ENCODE measurements at regions not wholly inside any gene's neighbourhood (a gene's known extent, or its start where the extent isn't known, plus 50 kb on each side); places are given as distances from the start of the nearest gene placed in this dataset.

DNA sequence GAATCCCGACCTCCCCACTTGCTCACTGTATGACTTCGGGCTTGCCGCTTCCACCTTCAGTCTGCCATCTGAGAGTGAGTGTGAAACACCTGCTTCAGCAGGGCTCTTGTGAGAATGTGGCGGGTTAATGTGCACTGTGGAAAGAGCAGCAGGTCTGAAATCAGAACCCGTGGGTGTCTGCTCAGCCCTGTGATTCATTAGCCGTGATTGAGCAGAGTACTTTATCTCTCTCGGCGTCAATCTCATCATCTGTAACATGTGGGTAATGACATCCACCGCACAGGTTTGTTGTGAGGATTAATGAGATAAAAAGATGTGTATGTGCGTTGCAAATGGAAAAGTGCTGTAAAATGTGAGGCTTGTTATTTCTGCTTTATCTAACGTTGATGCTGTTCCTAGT is 128.6 kb downstream of the LRATD1 start:
- H3K4me3 ChIP-seq, result no peak overlapping the region
- intact Hi-C loops (cut with DNase I; ENCODE audit: low total_unique reads), result no loop called here
- TF ChIP-seq POLR2A (IDR thresholded peaks at IDR 0.05), result no peak
- TF ChIP-seq, protein P1, sequence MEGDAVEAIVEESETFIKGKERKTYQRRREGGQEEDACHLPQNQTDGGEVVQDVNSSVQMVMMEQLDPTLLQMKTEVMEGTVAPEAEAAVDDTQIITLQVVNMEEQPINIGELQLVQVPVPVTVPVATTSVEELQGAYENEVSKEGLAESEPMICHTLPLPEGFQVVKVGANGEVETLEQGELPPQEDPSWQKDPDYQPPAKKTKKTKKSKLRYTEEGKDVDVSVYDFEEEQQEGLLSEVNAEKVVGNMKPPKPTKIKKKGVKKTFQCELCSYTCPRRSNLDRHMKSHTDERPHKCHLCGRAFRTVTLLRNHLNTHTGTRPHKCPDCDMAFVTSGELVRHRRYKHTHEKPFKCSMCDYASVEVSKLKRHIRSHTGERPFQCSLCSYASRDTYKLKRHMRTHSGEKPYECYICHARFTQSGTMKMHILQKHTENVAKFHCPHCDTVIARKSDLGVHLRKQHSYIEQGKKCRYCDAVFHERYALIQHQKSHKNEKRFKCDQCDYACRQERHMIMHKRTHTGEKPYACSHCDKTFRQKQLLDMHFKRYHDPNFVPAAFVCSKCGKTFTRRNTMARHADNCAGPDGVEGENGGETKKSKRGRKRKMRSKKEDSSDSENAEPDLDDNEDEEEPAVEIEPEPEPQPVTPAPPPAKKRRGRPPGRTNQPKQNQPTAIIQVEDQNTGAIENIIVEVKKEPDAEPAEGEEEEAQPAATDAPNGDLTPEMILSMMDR (IDR thresholded peaks at IDR 0.05 in 4 of 5, conservative IDR thresholded peaks at IDR 0.05 in 1 of 5), result no peak
- DNase-seq (no peak), ATAC-seq (no peak)
- in situ Hi-C loops (cut with MboI; ENCODE audit: low sequenced_read_pairs in 4 of 4), result no loop called here
- no peaks in the 10 kb centered on the region for H3K27me3 ChIP-seq
- H3K36me3 ChIP-seq, result no peaks in the 10 kb centered on the region
- H3K4me1 ChIP-seq, result no peaks in the 10 kb centered on the region
- H3K9me3 ChIP-seq, result no peaks in the 10 kb centered on the region
- no peak overlapping the region for H3K27ac ChIP-seq

DNA sequence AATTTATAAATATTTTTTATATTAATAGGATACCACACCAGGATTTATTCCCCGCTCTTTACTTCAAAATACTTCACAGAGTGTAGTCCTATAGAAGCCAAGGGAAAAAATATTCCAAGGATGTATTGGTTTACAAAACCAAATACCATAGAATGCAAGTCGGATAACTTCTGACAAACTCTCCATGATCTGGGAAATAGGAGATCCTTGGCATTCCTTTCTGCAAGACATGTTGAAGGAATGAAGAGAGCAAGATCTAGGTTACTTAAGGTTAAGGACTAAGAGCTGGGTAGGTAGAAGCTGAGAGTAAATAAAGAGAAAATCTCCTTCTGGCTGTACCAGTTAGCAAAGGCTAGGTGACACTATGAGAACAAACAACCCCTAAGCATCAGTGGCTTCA is 141.2 kb downstream of the LRATD1 start:
- intact Hi-C loops (cut with DNase I; ENCODE audit: low total_unique reads), result no loop called here

DNA sequence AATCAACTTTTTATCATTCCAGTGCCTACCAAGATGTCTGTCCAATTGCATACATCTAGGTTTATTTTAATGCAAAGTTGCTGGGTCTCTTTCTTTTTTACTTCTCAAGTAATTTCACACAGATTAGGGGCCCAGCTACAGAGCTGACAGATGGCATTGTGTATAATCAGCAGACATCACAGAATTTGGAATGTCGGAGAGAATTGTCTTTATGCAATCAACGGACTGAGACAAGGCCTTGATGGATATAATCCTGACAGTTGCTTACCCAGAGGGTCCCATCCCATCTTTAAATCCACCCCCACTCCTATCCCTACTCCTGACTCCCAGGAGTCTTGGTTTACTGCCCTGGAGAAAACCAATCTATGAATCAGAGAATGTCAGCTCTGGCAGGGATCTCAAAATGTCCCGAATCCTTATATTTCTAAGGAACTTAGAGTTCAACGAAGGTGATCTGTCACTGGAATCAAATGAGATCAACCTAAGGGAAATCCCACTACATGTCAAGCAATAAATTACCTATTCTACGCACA is 142.0 kb downstream of the LRATD1 start:
- Histone ChIP-seq H3K4me3 (no peak overlapping the region), H3K27ac (no peak overlapping the region), H3K4me1 (no peaks in the 10 kb centered on the region), H3K9me3 (no peaks in the 10 kb centered on the region), H3K36me3 (no peaks in the 10 kb centered on the region), H3K27me3 (no peaks in the 10 kb centered on the region)
- TF ChIP-seq POLR2A (IDR thresholded peaks at IDR 0.05), result no peak
- TF ChIP-seq, protein P1 (IDR thresholded peaks at IDR 0.05 in 4 of 5, conservative IDR thresholded peaks at IDR 0.05 in 1 of 5), result no peak
- intact Hi-C loops (cut with DNase I; ENCODE audit: low total_unique reads) (no loop called here), in situ Hi-C loops (cut with MboI; ENCODE audit: low sequenced_read_pairs in 4 of 4) (no loop called here)
- ATAC-seq, result no peak
- no peak for DNase-seq

More for the DNA sequence above, 141.2 kb downstream of the LRATD1 start:
- Histone ChIP-seq H3K4me1 (no peaks in the 10 kb centered on the region), H3K36me3 (no peaks in the 10 kb centered on the region), H3K27me3 (no peaks in the 10 kb centered on the region), H3K9me3 (no peaks in the 10 kb centered on the region), H3K4me3 (no peak overlapping the region), H3K27ac (no peak overlapping the region)
- in situ Hi-C loops (cut with MboI; ENCODE audit: low sequenced_read_pairs in 4 of 4), result no loop called here
- DNase-seq (no peak), ATAC-seq (no peak)
- TF ChIP-seq POLR2A (IDR thresholded peaks at IDR 0.05), result no peak
- TF ChIP-seq, protein P1 (IDR thresholded peaks at IDR 0.05 in 4 of 5, conservative IDR thresholded peaks at IDR 0.05 in 1 of 5), result no peak

DNA sequence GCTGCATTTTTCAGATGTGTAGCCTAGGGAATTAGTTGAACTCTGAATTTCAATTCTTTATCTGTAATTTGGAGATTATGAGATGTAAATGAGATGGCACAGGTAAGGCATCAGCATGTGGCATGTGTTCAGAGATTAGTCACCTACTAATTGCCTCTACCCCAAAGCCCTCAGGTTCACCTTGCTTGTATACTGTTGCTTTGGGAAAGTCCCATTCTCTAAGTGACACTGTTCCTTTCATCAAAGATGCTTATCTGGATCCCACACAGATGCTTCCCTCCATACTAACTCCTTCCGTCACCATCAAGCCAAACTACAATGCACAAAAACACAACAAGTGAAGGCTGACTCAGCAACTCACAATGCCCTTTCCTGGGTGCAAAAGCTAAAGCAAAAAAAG is 143.7 kb downstream of the LRATD1 start:
- intact Hi-C loops (cut with DNase I; ENCODE audit: low total_unique reads), result no loop called here

More for the DNA sequence above, 143.7 kb downstream of the LRATD1 start:
- H3K27ac ChIP-seq, result no peak overlapping the region
- no peaks in the 10 kb centered on the region for H3K9me3 ChIP-seq
- TF ChIP-seq, protein P1 (IDR thresholded peaks at IDR 0.05 in 4 of 5, conservative IDR thresholded peaks at IDR 0.05 in 1 of 5), result no peak
- no peak for TF ChIP-seq POLR2A (IDR thresholded peaks at IDR 0.05)
- ATAC-seq, result no peak
- no peaks in the 10 kb centered on the region for H3K27me3 ChIP-seq
- DNase-seq, result no peak
- in situ Hi-C loops (cut with MboI; ENCODE audit: low sequenced_read_pairs in 4 of 4), result no loop called here
- H3K4me1 ChIP-seq, result no peaks in the 10 kb centered on the region
- H3K4me3 ChIP-seq, result no peak overlapping the region
- H3K36me3 ChIP-seq, result no peaks in the 10 kb centered on the region

Measured in gastrocnemius medialis (tissue), 4 donors.